Loucy (cell line): ENCODE measurements at regions not wholly inside any gene's neighbourhood (a gene's known extent, or its start where the extent isn't known, plus 50 kb on each side); places are given as distances from the start of the nearest gene placed in this dataset.

Experiments used
- H2AFZ ChIP-seq: fragments of 200-600 bp; sonication (generic); 2 replicates; pipeline ENCODE4 v1.6.0; 2016; ENCODE audit warnings: antibody characterized with exemption, mild to moderate bottlenecking, low read length, moderate library complexity
- H3F3A ChIP-seq: fragments of 200-600 bp; 2 replicates; pipeline ENCODE4 v1.6.0; 2016; ENCODE audit warnings: antibody characterized with exemption, low read depth, mild to moderate bottlenecking
- H3K27me3 ChIP-seq: fragments of 200-600 bp; sonication (generic); 2 replicates; pipeline ENCODE4 v1.6.1; 2014; ENCODE audit warnings: low read length, mild to moderate bottlenecking; ENCODE audit not compliant: insufficient read depth, poor library complexity, severe bottlenecking
- H3K36me3 ChIP-seq: fragments of 200-600 bp; sonication (generic); 2 replicates; pipeline ENCODE4 v1.6.1; 2016; ENCODE audit warnings: low read length; ENCODE audit not compliant: insufficient read depth
- H3K4me1 ChIP-seq: fragments of 200-600 bp; sonication (generic); 2 replicates; pipeline ENCODE4 v1.5.1; 2014; ENCODE audit warnings: low read length, mild to moderate bottlenecking; ENCODE audit not compliant: insufficient read depth, poor library complexity, severe bottlenecking
- H3K4me2 ChIP-seq: fragments of 200-600 bp; sonication (generic); 2 replicates; pipeline ENCODE4 v1.6.0; 2014; ENCODE audit warnings: antibody characterized with exemption, low read length, low read depth, mild to moderate bottlenecking; ENCODE audit not compliant: poor library complexity, severe bottlenecking
- H3K4me3 ChIP-seq: fragments of 200-600 bp; sonication (generic); 2 replicates; pipeline ENCODE4 v1.5.1; 2014; ENCODE audit warnings: low read length, mild to moderate bottlenecking, mixed read lengths; ENCODE audit not compliant: poor library complexity, severe bottlenecking
- H3K79me2 ChIP-seq: fragments of 200-600 bp; sonication (generic); 2 replicates; pipeline ENCODE4 v1.6.1; 2014; ENCODE audit warnings: low read length; ENCODE audit not compliant: insufficient read depth
- H3K9ac ChIP-seq: fragments of 200-600 bp; sonication (generic); 2 replicates; pipeline ENCODE4 v1.6.0; 2014; ENCODE audit warnings: mild to moderate bottlenecking, low read depth, low read length, moderate library complexity; ENCODE audit not compliant: poor library complexity, severe bottlenecking
- H3K9me2 ChIP-seq: fragments of 200-600 bp; sonication (generic); replicated peaks from 2 replicates; pipeline ENCODE4 v1.6.1; 2016; ENCODE audit warnings: low read depth, low read length, mixed read lengths
- H3K9me3 ChIP-seq: fragments of 200-600 bp; sonication (generic); 2 replicates; pipeline ENCODE4 v1.6.1; 2014; ENCODE audit warnings: mild to moderate bottlenecking, antibody characterized with exemption, low read length, low read depth; ENCODE audit not compliant: insufficient read depth
- H4K20me1 ChIP-seq: fragments of 200-600 bp; sonication (generic); 2 replicates; pipeline ENCODE4 v1.6.0; 2014; ENCODE audit warnings: antibody characterized with exemption, low read length, mild to moderate bottlenecking; ENCODE audit not compliant: insufficient read depth, poor library complexity, severe bottlenecking
- CTCF ChIP-seq: fragments of 200-600 bp; sonication (generic); conservative IDR thresholded peaks from 2 replicates; pipeline ENCODE4 v1.5.1; 2014; ENCODE audit warnings: mild to moderate bottlenecking, antibody characterized with exemption, low read length
- EZH2phosphoT487 ChIP-seq: fragments of 200-600 bp; IDR thresholded peaks from 2 replicates; pipeline ENCODE4 v1.6.1; 2018; ENCODE audit warnings: antibody characterized with exemption, mild to moderate bottlenecking, moderate library complexity, borderline replicate concordance

GRCh38 chr10:126777714-126778113 lies 107.2 kb upstream of the C10orf90 start:
- H3F3A ChIP-seq: no peaks in the 10 kb centered on the region
- no peaks in the 10 kb centered on the region for H3K79me2 ChIP-seq
- no peak overlapping the region for H2AFZ ChIP-seq
- no peaks in the 10 kb centered on the region for H3K4me1 ChIP-seq
- no peak for TF ChIP-seq CTCF
- no peak for TF ChIP-seq EZH2phosphoT487
- no peaks in the 10 kb centered on the region for H4K20me1 ChIP-seq
- H3K9ac ChIP-seq: no peak overlapping the region
- no peaks in the 10 kb centered on the region for H3K36me3 ChIP-seq
- H3K4me2 ChIP-seq: no peak overlapping the region
- no peaks in the 10 kb centered on the region; the same call in 1 of the 2 replicates for H3K9me3 ChIP-seq
- no peaks in the 10 kb centered on the region for H3K9me2 ChIP-seq
- H3K27me3 ChIP-seq: no peaks in the 10 kb centered on the region
- no peak overlapping the region for H3K4me3 ChIP-seq

GRCh38 chr10:126781450-126782216 lies 111.1 kb upstream of the C10orf90 start:
- no peaks in the 10 kb centered on the region for H3F3A ChIP-seq
- H3K4me3 ChIP-seq: no peak overlapping the region
- H3K9me3 ChIP-seq: peaks cover 4% of the 10 kb centered on the region; the same call in 1 of the 2 replicates
- no peaks in the 10 kb centered on the region for H3K36me3 ChIP-seq
- no peak overlapping the region for H3K4me2 ChIP-seq
- H3K27me3 ChIP-seq: no peaks in the 10 kb centered on the region
- no peaks in the 10 kb centered on the region for H3K9me2 ChIP-seq
- H3K4me1 ChIP-seq: no peaks in the 10 kb centered on the region
- TF ChIP-seq EZH2phosphoT487 (no peak), CTCF (no peak)
- H2AFZ ChIP-seq: no peak overlapping the region
- H3K9ac ChIP-seq: no peak overlapping the region
- H3K79me2 ChIP-seq: no peaks in the 10 kb centered on the region
- H4K20me1 ChIP-seq: no peaks in the 10 kb centered on the region

GRCh38 chr10:126783806-126784557 lies 113.5 kb upstream of the C10orf90 start:
- Histone ChIP-seq H3F3A (no peaks in the 10 kb centered on the region), H3K79me2 (no peaks in the 10 kb centered on the region), H2AFZ (no peak overlapping the region), H3K9me2 (no peaks in the 10 kb centered on the region), H3K36me3 (no peaks in the 10 kb centered on the region), H3K9me3 (peaks cover 4% of the 10 kb centered on the region; the same call in 1 of the 2 replicates), H4K20me1 (no peaks in the 10 kb centered on the region), H3K4me2 (no peak overlapping the region), H3K4me1 (no peaks in the 10 kb centered on the region), H3K9ac (no peak overlapping the region), H3K27me3 (no peaks in the 10 kb centered on the region), H3K4me3 (no peak overlapping the region)
- TF ChIP-seq CTCF: no peak
- TF ChIP-seq EZH2phosphoT487: no peak
